Memory B cell (primary cell): ENCODE measurements at regions not wholly inside any gene's neighbourhood (a gene's known extent, or its start where the extent isn't known, plus 50 kb on each side); places are given as distances from the start of the nearest gene placed in this dataset.

Experiments
- ATAC-seq: fragments of 150-1000 bp; cut with Tn5 transposase; 2 replicates; pipeline ENCODE4 v1.10.0; 2021; ENCODE audit warnings: low read depth, mild to moderate bottlenecking, moderate library complexity
- DNase-seq, 2 donors: peaks; one replicate each; pipeline ENCODE4 v3.0.0; 2022; ENCODE audit warnings: low spot score in 2 of 2
- H3K27ac Mint-ChIP-seq: one replicate; pipeline ENCODE4 v1.8.0; 2022; ENCODE audit warnings: mild to moderate bottlenecking, moderate library complexity, mixed read lengths
- H3K27me3 Mint-ChIP-seq: one replicate; pipeline ENCODE4 v1.8.0; 2022; ENCODE audit warnings: mixed read lengths
- H3K36me3 Mint-ChIP-seq: one replicate; pipeline ENCODE4 v1.8.0; 2022; ENCODE audit warnings: mild to moderate bottlenecking, mixed read lengths
- H3K4me1 Mint-ChIP-seq: one replicate; pipeline ENCODE4 v1.8.0; 2022; ENCODE audit warnings: mixed read lengths
- H3K4me3 Mint-ChIP-seq: one replicate; pipeline ENCODE4 v1.8.0; 2022; ENCODE audit warnings: mild to moderate bottlenecking, moderate library complexity, mixed read lengths
- H3K9me3 Mint-ChIP-seq: one replicate; pipeline ENCODE4 v1.8.0; 2022; ENCODE audit warnings: mixed read lengths

DNA sequence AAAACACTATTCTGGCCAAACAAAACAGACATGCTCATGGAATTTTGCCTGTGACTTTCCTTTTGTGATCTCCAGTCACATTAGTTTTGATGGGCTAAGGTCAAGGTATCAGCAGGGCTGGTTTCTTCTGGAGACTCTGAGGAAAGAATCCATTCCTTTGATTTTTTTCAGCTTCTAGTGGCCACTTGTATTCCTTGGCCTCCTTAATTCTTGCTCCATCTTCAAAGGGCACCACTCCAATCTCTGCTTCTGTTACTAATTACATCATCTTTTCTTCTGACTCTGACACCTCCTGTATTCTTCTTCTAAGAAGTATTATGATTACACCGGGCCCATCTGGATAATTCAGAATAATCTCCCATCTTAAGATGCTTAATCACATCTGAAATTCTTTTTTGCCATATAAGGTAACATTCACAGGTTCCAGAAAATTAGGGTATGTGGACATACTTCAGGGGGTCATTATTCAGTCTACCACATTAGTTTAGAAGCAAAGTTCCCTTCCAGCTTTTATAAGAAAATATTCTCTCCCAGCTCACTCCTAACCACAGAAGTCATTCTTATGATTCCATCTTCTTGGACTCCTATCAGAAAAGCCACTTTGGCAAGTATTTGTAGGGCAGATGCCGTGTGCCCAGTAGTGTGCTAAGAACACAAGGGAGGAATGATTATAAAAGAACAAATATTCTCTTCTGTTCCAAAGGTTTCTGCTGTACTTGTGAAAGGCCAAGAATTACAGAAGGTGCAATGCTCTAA is 56.4 kb upstream of the FSHB start:
- Mint-ChIP-seq H3K27ac (no peak overlapping the region), H3K9me3 (peaks cover 2% of the 10 kb centered on the region), H3K4me1 (no peaks in the 10 kb centered on the region), H3K27me3 (peaks cover 2% of the 10 kb centered on the region), H3K4me3 (no peak overlapping the region), H3K36me3 (peaks cover 2% of the 10 kb centered on the region)
- ATAC-seq, result no peak
- no peak for DNase-seq
